Sigmoid colon (tissue), 6 donors: ENCODE measurements at regions not wholly inside any gene's neighbourhood (a gene's known extent, or its start where the extent isn't known, plus 50 kb on each side); places are given as distances from the start of the nearest gene placed in this dataset.

Source experiments
- DNase-seq: peaks from one replicate; pipeline ENCODE4 v3.0.0-alpha.2; 2019
- H3K27ac ChIP-seq, 4 donors: fragments of 200-600 bp; sonication (generic); one replicate each; pipeline ENCODE4 v1.5.1; 2016 to 2019; ENCODE audit warnings: mild to moderate bottlenecking in 1 of 4
- H3K27me3 ChIP-seq, 3 donors: fragments of 200-600 bp; sonication (generic); one replicate each; pipeline ENCODE4 v1.5.1; 2019; ENCODE audit warnings: mild to moderate bottlenecking in 1 of 3
- H3K36me3 ChIP-seq, 4 donors: fragments of 200-600 bp; sonication (generic); one replicate each; pipeline ENCODE4 v1.5.1; 2016 to 2019
- H3K4me1 ChIP-seq, 4 donors: fragments of 200-600 bp; sonication (generic); one replicate each; pipeline ENCODE4 v1.5.1; 2017 to 2019
- H3K4me3 ChIP-seq, 4 donors: fragments of 200-600 bp; sonication (generic); one replicate each; pipeline ENCODE4 v1.5.1; 2017 to 2019; ENCODE audit warnings: mild to moderate bottlenecking in 2 of 4, moderate library complexity in 1 of 4
- H3K9me3 ChIP-seq, 4 donors: fragments of 200-600 bp in 3 of 4; sonication (generic) in 3 of 4; one replicate each; pipeline versions ENCODE4 v1.5.1 to v1.6.1; 2013 to 2019
- EP300 ChIP-seq, 4 donors: sonication (generic); formaldehyde crosslinking; IDR thresholded peaks; one replicate each; pipeline ENCODE4 v1.6.1; 2017; ENCODE audit warnings: antibody characterized with exemption in 4 of 4
- POLR2A ChIP-seq, 2 donors: fragments of 450-650 bp; IDR thresholded peaks; one replicate each; pipeline ENCODE4 v1.6.1; 2016; ENCODE audit warnings: antibody characterized with exemption in 2 of 2, mild to moderate bottlenecking in 2 of 2, moderate library complexity in 2 of 2
- POLR2AphosphoS5 ChIP-seq, 4 donors: sonication (generic); formaldehyde crosslinking; IDR thresholded peaks; one replicate each; pipeline ENCODE4 v1.6.1; 2017; ENCODE audit warnings: antibody characterized with exemption in 4 of 4
- WGBS, 2 donors: extraction: QIAGEN DNeasy Blood & Tissue Kit; methylation state at CpG; one replicate each; pipeline ENCODE4 v1.1.7; 2013; 5-methylcytosine and 5-hydroxymethylcytosine counted together
- intact Hi-C: fragments of 100-400 bp; cut with DNase I; formaldehyde crosslinking; loops from one replicate; pipeline ENCODE4 v1.15.1; 2023
- TF ChIP-seq, protein P1 (sequence below), 4 experiments: fragments of 450-650 bp in 3 of 4; fragments of 200-600 bp in 1 of 4; IDR thresholded peaks; one replicate each; pipeline ENCODE4 v1.5.1; 2016 to 2019; ENCODE audit warnings: antibody characterized with exemption in 4 of 4, mild to moderate bottlenecking in 3 of 4, moderate library complexity in 2 of 4
- donor health status: healthy with polysubstance abuse.
- donor health status: healthy.

- TF ChIP-seq EP300 (IDR thresholded peaks at IDR 0.05): no peak
- TF ChIP-seq, protein P1, sequence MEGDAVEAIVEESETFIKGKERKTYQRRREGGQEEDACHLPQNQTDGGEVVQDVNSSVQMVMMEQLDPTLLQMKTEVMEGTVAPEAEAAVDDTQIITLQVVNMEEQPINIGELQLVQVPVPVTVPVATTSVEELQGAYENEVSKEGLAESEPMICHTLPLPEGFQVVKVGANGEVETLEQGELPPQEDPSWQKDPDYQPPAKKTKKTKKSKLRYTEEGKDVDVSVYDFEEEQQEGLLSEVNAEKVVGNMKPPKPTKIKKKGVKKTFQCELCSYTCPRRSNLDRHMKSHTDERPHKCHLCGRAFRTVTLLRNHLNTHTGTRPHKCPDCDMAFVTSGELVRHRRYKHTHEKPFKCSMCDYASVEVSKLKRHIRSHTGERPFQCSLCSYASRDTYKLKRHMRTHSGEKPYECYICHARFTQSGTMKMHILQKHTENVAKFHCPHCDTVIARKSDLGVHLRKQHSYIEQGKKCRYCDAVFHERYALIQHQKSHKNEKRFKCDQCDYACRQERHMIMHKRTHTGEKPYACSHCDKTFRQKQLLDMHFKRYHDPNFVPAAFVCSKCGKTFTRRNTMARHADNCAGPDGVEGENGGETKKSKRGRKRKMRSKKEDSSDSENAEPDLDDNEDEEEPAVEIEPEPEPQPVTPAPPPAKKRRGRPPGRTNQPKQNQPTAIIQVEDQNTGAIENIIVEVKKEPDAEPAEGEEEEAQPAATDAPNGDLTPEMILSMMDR (IDR thresholded peaks at IDR 0.05): no peak
- no peak for TF ChIP-seq POLR2AphosphoS5 (IDR thresholded peaks at IDR 0.05)
- no peak for TF ChIP-seq POLR2A (IDR thresholded peaks at IDR 0.05)
- Histone ChIP-seq H3K27me3 (no peaks in the 10 kb centered on the region), H3K36me3 (no peaks in the 10 kb centered on the region), H3K27ac (no peak overlapping the region), H3K9me3 (peaks cover 0 to 6% (median 5%) of the 10 kb centered on the region in 4 donors), H3K4me3 (no peak overlapping the region), H3K4me1 (peaks cover 0 to 20% (median 11%) of the 10 kb centered on the region in 4 donors)
- intact Hi-C loops: no loop called here
- DNase-seq: no peak
These were observed 234.1 kb downstream of the RSL24D1 start for GRCh38 chr15:54962637-54963036.

- DNase-seq: no peak
- no peak overlapping the region for H3K27ac ChIP-seq
- H3K27me3 ChIP-seq: no peaks in the 10 kb centered on the region
- no peaks in the 10 kb centered on the region for H3K36me3 ChIP-seq
- intact Hi-C loops: no loop called here
- peaks cover 0 to 6% (median 3%) of the 10 kb centered on the region in 4 donors for H3K9me3 ChIP-seq
- no peak overlapping the region for H3K4me3 ChIP-seq
- TF ChIP-seq POLR2A (IDR thresholded peaks at IDR 0.05) (no peak), EP300 (IDR thresholded peaks at IDR 0.05) (no peak), POLR2AphosphoS5 (IDR thresholded peaks at IDR 0.05) (no peak)
- TF ChIP-seq, protein P1 (IDR thresholded peaks at IDR 0.05): no peak
- WGBS, 2 donors: 38 to 73% methylated on average over 2 of the region's 2 CpGs
- H3K4me1 ChIP-seq: peaks cover 0 to 20% (median 11%) of the 10 kb centered on the region in 4 donors
These were observed 236.5 kb downstream of the RSL24D1 start for GRCh38 chr15:54960266-54960665.

DNA sequence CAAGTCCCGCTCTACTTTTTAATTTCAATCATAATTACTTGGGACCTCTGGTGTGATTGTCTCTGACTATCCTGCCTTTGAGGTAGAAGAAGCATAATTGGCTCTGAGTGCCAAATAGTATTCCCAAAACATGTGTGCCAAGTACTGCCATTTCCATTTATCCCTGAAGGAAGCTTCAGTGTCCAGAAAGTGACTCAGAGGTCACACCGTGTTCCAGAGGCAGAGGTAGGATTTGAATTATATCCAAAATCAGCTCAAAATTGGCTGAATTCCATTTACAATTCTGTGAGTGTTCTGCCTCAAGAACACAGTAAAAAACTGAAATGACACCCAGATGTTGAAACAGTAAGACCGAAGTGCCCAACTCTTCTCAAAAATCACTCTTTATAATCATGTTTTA, 255.3 kb downstream of the RSL24D1 start:
- intact Hi-C loops: no loop called here
- 86 to 89% methylated on average over 3 of the region's 3 CpGs for WGBS, 2 donors
- Histone ChIP-seq H3K9me3 (no peaks in the 10 kb centered on the region), H3K4me1 (no peaks in the 10 kb centered on the region), H3K27me3 (no peaks in the 10 kb centered on the region), H3K4me3 (no peak overlapping the region), H3K36me3 (no peaks in the 10 kb centered on the region), H3K27ac (no peak overlapping the region)
- DNase-seq: no peak
- TF ChIP-seq, protein P1 (IDR thresholded peaks at IDR 0.05): no peak
- TF ChIP-seq POLR2A (IDR thresholded peaks at IDR 0.05) (no peak), POLR2AphosphoS5 (IDR thresholded peaks at IDR 0.05) (no peak), EP300 (IDR thresholded peaks at IDR 0.05) (no peak)

DNA sequence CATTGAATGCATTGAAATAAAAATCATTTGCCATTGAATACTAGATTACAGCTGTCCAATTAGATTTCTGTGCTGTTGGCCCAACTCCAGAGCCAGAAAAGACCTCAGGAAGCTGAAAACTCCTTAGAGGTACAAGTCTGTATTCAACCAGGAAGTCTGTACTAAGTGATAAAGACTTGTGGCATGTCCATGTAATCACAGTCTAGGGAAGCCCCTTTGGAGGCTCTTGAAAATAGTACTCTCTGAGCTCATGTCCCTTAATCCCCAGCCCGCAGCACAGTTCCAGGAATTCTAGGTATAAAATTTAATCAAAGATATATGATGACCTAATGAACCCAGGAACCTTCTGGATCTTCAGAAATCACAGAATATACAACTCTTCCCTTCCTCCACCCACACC, 279.4 kb downstream of the RSL24D1 start:
- no peak for DNase-seq
- WGBS, 2 donors: 37 to 83% methylated on average over 1 of the region's 1 CpG
- intact Hi-C loops: no loop called here

GRCh38 chr15:54915380-54915779, 281.4 kb downstream of the RSL24D1 start:
- intact Hi-C loops: no loop called here
- no peak overlapping the region for H3K4me3 ChIP-seq
- H3K27me3 ChIP-seq: no peaks in the 10 kb centered on the region
- TF ChIP-seq EP300 (IDR thresholded peaks at IDR 0.05): no peak
- TF ChIP-seq POLR2A (IDR thresholded peaks at IDR 0.05): no peak
- TF ChIP-seq POLR2AphosphoS5 (IDR thresholded peaks at IDR 0.05): no peak
- TF ChIP-seq, protein P1 (IDR thresholded peaks at IDR 0.05): no peak
- H3K27ac ChIP-seq: no peak overlapping the region
- no peaks in the 10 kb centered on the region for H3K9me3 ChIP-seq
- H3K4me1 ChIP-seq: no peaks in the 10 kb centered on the region
- H3K36me3 ChIP-seq: no peaks in the 10 kb centered on the region
- no peak for DNase-seq

More for the DNA sequence above, 279.4 kb downstream of the RSL24D1 start:
- Histone ChIP-seq H3K27ac (no peak overlapping the region), H3K4me3 (no peak overlapping the region), H3K9me3 (no peaks in the 10 kb centered on the region), H3K27me3 (no peaks in the 10 kb centered on the region), H3K36me3 (no peaks in the 10 kb centered on the region), H3K4me1 (no peaks in the 10 kb centered on the region)
- TF ChIP-seq EP300 (IDR thresholded peaks at IDR 0.05) (no peak), POLR2A (IDR thresholded peaks at IDR 0.05) (no peak), POLR2AphosphoS5 (IDR thresholded peaks at IDR 0.05) (no peak)
- TF ChIP-seq, protein P1 (IDR thresholded peaks at IDR 0.05): no peak
